ENCODE measurements at regions not wholly inside any gene's neighbourhood (a gene's known extent, or its start where the extent isn't known, plus 50 kb on each side); places are given as distances from the start of the nearest gene placed in this dataset.
"Not testable (repeated sequence)": the region's sequence is repeated elsewhere in the genome, so short reads cannot be mapped to it uniquely, and the experiment has no call there.

GRCh38 chr11:34754171-34754823 is 133.4 kb downstream of the EHF start:
- DNase-seq (ENCODE audit: low read depth) = peak; percentile 85

GRCh38 chr11:34750692-34751405 is 130.0 kb downstream of the EHF start:
- peak; percentile 64 for DNase-seq (ENCODE audit: low read depth)

- DNase-seq (ENCODE audit: low read depth) = peak; percentile 99
These were observed 129.1 kb downstream of the EHF start for GRCh38 chr11:34749666-34750659.

GRCh38 chr11:34748036-34748435 is 127.1 kb downstream of the EHF start:
- DNase-seq (ENCODE audit: low read depth) = no peak

GRCh38 chr11:34747251-34747650 is 126.4 kb downstream of the EHF start:
- no peak for DNase-seq (ENCODE audit: low read depth)

- DNase-seq (ENCODE audit: low read depth) = no peak
These were observed 124.3 kb downstream of the EHF start for GRCh38 chr11:34745195-34745594.

GRCh38 chr11:34744511-34744910 is 123.6 kb downstream of the EHF start:
- no peak for DNase-seq (ENCODE audit: low read depth)

GRCh38 chr11:34738237-34738636 is 117.3 kb downstream of the EHF start:
- DNase-seq (ENCODE audit: low read depth) = no peak

- no peak for DNase-seq (ENCODE audit: low read depth)
These were observed 111.9 kb downstream of the EHF start for GRCh38 chr11:34732831-34733230.

GRCh38 chr11:34731603-34732002 is 110.7 kb downstream of the EHF start:
- DNase-seq (ENCODE audit: low read depth) = no peak

GRCh38 chr11:34730544-34731295 is 109.8 kb downstream of the EHF start:
- DNase-seq (ENCODE audit: low read depth) = no peak

- no peak for DNase-seq (ENCODE audit: low read depth)
These were observed 107.7 kb downstream of the EHF start for GRCh38 chr11:34728609-34729008.

GRCh38 chr11:34727228-34727737 is 106.4 kb downstream of the EHF start:
- no peak for DNase-seq (ENCODE audit: low read depth)

- no peak for DNase-seq (ENCODE audit: low read depth)
These were observed 104.1 kb downstream of the EHF start for GRCh38 chr11:34724973-34725372.

GRCh38 chr11:34721646-34722045 is 100.8 kb downstream of the EHF start:
- DNase-seq (ENCODE audit: low read depth) = peak; percentile 90

- DNase-seq (ENCODE audit: low read depth) = peak; percentile 84
These were observed 98.5 kb downstream of the EHF start for GRCh38 chr11:34719303-34719848.

GRCh38 chr11:34713631-34714030 is 92.7 kb downstream of the EHF start:
- DNase-seq (ENCODE audit: low read depth) = not testable (repeated sequence)

Data from amniotic epithelial cell (primary cell).